H1 (cell line): ENCODE measurements at regions not wholly inside any gene's neighbourhood (a gene's known extent, or its start where the extent isn't known, plus 50 kb on each side); places are given as distances from the start of the nearest gene placed in this dataset.

Experiments
- CTCF ChIA-PET: fragments of 300-600 bp; sonication (Branson Sonifier 250); formaldehyde crosslinking; loops from one replicate; lab custom pipeline; 2021; ENCODE audit not compliant: partially characterized antibody; lab: Charles Lee
- POLR2A ChIA-PET: fragments of 300-600 bp; sonication (Branson Sonifier 250); formaldehyde crosslinking; loops from one replicate; lab custom pipeline; 2021; ENCODE audit warnings: inconsistent platforms; ENCODE audit not compliant: partially characterized antibody; lab: Charles Lee
- DNase-seq, 2 experiments: peaks; one replicate each; pipeline versions ENCODE4 v3.0.0 to v3.0.0-alpha.2; 2010 to 2022; ENCODE audit warnings: low spot score in 2 of 2, low read depth in 1 of 2, mixed read lengths in 1 of 2
- FAIRE-seq: peaks from 2 replicates; lab custom pipeline; 2011; peaks lifted over from hg19 to GRCh38; lab: Jason Lieb, UNC
- H2AFZ ChIP-seq: 2 replicates; pipeline ENCODE4 v1.8.1; 2012; ENCODE audit warnings: low read length, inconsistent platforms
- H2AK5ac ChIP-seq: 2 replicates; pipeline ENCODE4 v1.6.1; 2013; ENCODE audit warnings: low read depth, low read length
- H2BK120ac ChIP-seq: replicated peaks from 2 replicates; pipeline ENCODE3; 2013; ENCODE audit warnings: low read depth, low read length, inconsistent platforms
- H2BK12ac ChIP-seq: 2 replicates; pipeline ENCODE4 v1.6.1; 2013; ENCODE audit warnings: low read depth, low read length
- H2BK15ac ChIP-seq: 2 replicates; pipeline ENCODE4 v1.6.1; 2013; ENCODE audit warnings: low read length
- H2BK20ac ChIP-seq: 2 replicates; pipeline ENCODE4 v1.6.1; 2013; ENCODE audit warnings: low read length
- H2BK5ac ChIP-seq: 2 replicates; pipeline ENCODE4 v1.6.1; 2013; ENCODE audit warnings: low read depth, low read length
- H3K14ac ChIP-seq: 2 replicates; pipeline ENCODE4 v1.6.1; 2013; ENCODE audit warnings: inconsistent platforms; ENCODE audit not compliant: insufficient read length
- H3K18ac ChIP-seq: 2 replicates; pipeline ENCODE4 v1.6.1; 2013; ENCODE audit warnings: low read length; ENCODE audit errors: extremely low read depth
- H3K23ac ChIP-seq: 2 replicates; pipeline ENCODE4 v1.6.1; 2013; ENCODE audit warnings: inconsistent platforms; ENCODE audit not compliant: insufficient read length
- H3K23me2 ChIP-seq: 2 replicates; pipeline ENCODE4 v1.6.1; 2013; ENCODE audit warnings: low read depth, low read length
- H3K27ac ChIP-seq: 2 replicates; pipeline ENCODE4 v1.6.1; 2011; ENCODE audit warnings: low read depth, low read length, inconsistent platforms
- H3K27me3 ChIP-seq, 4 experiments: replicated peaks in 1 of 4; 1 replicate in 1 of 4; 2 replicates in 3 of 4; pipeline versions ENCODE4 v1.6.1 to v1.8.1; 2011 to 2013; ENCODE audit warnings: low read length in 3 of 4, mild to moderate bottlenecking in 3 of 4, inconsistent platforms in 2 of 4, mixed read lengths in 2 of 4, moderate library complexity in 1 of 4; ENCODE audit not compliant: control insufficient read depth in 3 of 4, insufficient read depth in 3 of 4; ENCODE audit errors: extremely low read depth in 1 of 4
- H3K36me3 ChIP-seq, 4 experiments: 2 replicates each; pipeline versions ENCODE4 v1.6.1 to v1.8.1; 2011 to 2013; ENCODE audit warnings: mild to moderate bottlenecking in 4 of 4, low read length in 3 of 4, moderate library complexity in 2 of 4, control low read depth in 1 of 4, inconsistent platforms in 1 of 4; ENCODE audit not compliant: insufficient read depth in 4 of 4, control insufficient read depth in 2 of 4
- H3K4ac ChIP-seq: replicated peaks from 2 replicates; pipeline ENCODE3; 2013; ENCODE audit warnings: low read length, low read depth, mixed read lengths, inconsistent platforms; ENCODE audit not compliant: insufficient read length
- H3K4me1 ChIP-seq, 4 experiments: replicated peaks in 1 of 4; 1 replicate in 1 of 4; 2 replicates in 3 of 4; pipeline versions ENCODE4 v1.6.1 to v1.8.1; 2011 to 2013; ENCODE audit warnings: low read length in 3 of 4, inconsistent platforms in 2 of 4, mixed read lengths in 1 of 4; ENCODE audit not compliant: insufficient read depth in 4 of 4, control insufficient read depth in 3 of 4
- H3K4me2 ChIP-seq, 2 experiments: 2 replicates each; pipeline versions ENCODE4 v1.6.1 to v1.8.1; 2011 to 2013; ENCODE audit warnings: low read depth in 2 of 2, low read length in 2 of 2, control low read depth in 1 of 2, inconsistent platforms in 1 of 2, mild to moderate bottlenecking in 1 of 2; ENCODE audit not compliant: insufficient read depth in 1 of 2
- H3K4me3 ChIP-seq, 4 experiments: fragments of 200-600, 300-600 bp in 1 of 4; sonication (generic), shearing (Covaris generic), sonication (Bioruptor Twin) in 1 of 4; 2 replicates each; pipeline versions ENCODE4 v1.5.1 to v1.8.1; 2011 to 2016; ENCODE audit warnings: low read length in 4 of 4, low read depth in 3 of 4, control low read depth in 2 of 4, inconsistent platforms in 2 of 4, mild to moderate bottlenecking in 2 of 4, mixed read lengths in 1 of 4, moderate library complexity in 1 of 4; ENCODE audit not compliant: insufficient read depth in 2 of 4; ENCODE audit errors: extremely low read depth in 1 of 4
- H3K56ac ChIP-seq: replicated peaks from 2 replicates; pipeline ENCODE3; 2013; ENCODE audit warnings: low read depth, mild to moderate bottlenecking, mixed read lengths, low read length, inconsistent platforms; ENCODE audit not compliant: insufficient read length
- H3K79me1 ChIP-seq: 2 replicates; pipeline ENCODE4 v1.6.1; 2013; ENCODE audit warnings: low read depth, low read length, control low read depth
- H3K79me2 ChIP-seq, 2 experiments: 2 replicates each; pipeline versions ENCODE4 v1.6.1 to v1.8.1; 2012 to 2013; ENCODE audit warnings: low read length in 2 of 2, mild to moderate bottlenecking in 2 of 2, inconsistent platforms in 1 of 2; ENCODE audit not compliant: insufficient read depth in 2 of 2, control insufficient read depth in 1 of 2
- H3K9ac ChIP-seq, 4 experiments: replicated peaks in 1 of 4; 1 replicate in 1 of 4; 2 replicates in 3 of 4; pipeline versions ENCODE4 v1.6.1 to v1.8.1; 2011 to 2013; ENCODE audit warnings: low read depth in 3 of 4, low read length in 3 of 4, control low read depth in 2 of 4, mild to moderate bottlenecking in 2 of 4, moderate library complexity in 2 of 4, inconsistent platforms in 1 of 4; ENCODE audit errors: extremely low read depth in 1 of 4
- H3K9me3 ChIP-seq, 2 experiments: 2 replicates each; pipeline versions ENCODE4 v1.6.1 to v1.8.1; 2012 to 2013; ENCODE audit warnings: mild to moderate bottlenecking in 2 of 2, moderate library complexity in 2 of 2, control low read depth in 1 of 2, inconsistent platforms in 1 of 2, low read depth in 1 of 2, low read length in 1 of 2, mixed read lengths in 1 of 2; ENCODE audit not compliant: insufficient read depth in 2 of 2
- H4K20me1 ChIP-seq, 2 experiments: replicated peaks in 1 of 2; 2 replicates each; pipeline versions ENCODE3 to v1.8.1; 2011 to 2013; ENCODE audit warnings: inconsistent platforms in 2 of 2, low read length in 2 of 2, mild to moderate bottlenecking in 1 of 2; ENCODE audit not compliant: insufficient read depth in 2 of 2, control insufficient read depth in 1 of 2
- H4K5ac ChIP-seq: 2 replicates; pipeline ENCODE4 v1.6.1; 2013; ENCODE audit warnings: low read length, low read depth, mixed read lengths, inconsistent platforms; ENCODE audit not compliant: insufficient read length
- H4K8ac ChIP-seq: 2 replicates; pipeline ENCODE4 v1.8.0; 2013; ENCODE audit warnings: mild to moderate bottlenecking, moderate library complexity, low read length, inconsistent platforms; ENCODE audit not compliant: insufficient read depth; ENCODE audit errors: extremely low read depth
- H4K91ac ChIP-seq: replicated peaks from 2 replicates; pipeline ENCODE3; 2013; ENCODE audit warnings: low read length, mixed read lengths, inconsistent platforms; ENCODE audit not compliant: insufficient read length
- ATF3 ChIP-seq: IDR thresholded peaks from 2 replicates; pipeline ENCODE4 v1.6.1; 2011; ENCODE audit warnings: low read depth, mild to moderate bottlenecking, low read length; ENCODE audit not compliant: insufficient read depth
- SIX5 ChIP-seq: IDR thresholded peaks from 2 replicates; pipeline ENCODE4 v1.6.1; 2011; ENCODE audit warnings: mild to moderate bottlenecking, low read depth, low read length
- SP1 ChIP-seq: IDR thresholded peaks from 2 replicates; pipeline ENCODE4 v1.6.1; 2011; ENCODE audit warnings: low read depth, low read length
- WGBS, 2 experiments: shearing (Covaris generic) in 1 of 2; methylation state at CpG; one replicate each; pipeline versions ENCODE4 v1.1.6 to v1.1.7; 2013 to 2015; ENCODE audit warnings: low lambda C conversion rate in 2 of 2, mixed read lengths in 2 of 2, inconsistent platforms in 1 of 2, low coverage in 1 of 2, missing lambda C conversion rate in 1 of 2; ENCODE audit not compliant: insufficient replicate concordance in 2 of 2, insufficient coverage in 1 of 2, insufficient read length in 1 of 2; ENCODE audit errors: extremely low coverage in 1 of 2, missing lambda C conversion rate in 1 of 2; 5-methylcytosine and 5-hydroxymethylcytosine counted together

GRCh38 chr14:71220462-71220861 lies 313.2 kb downstream of the PCNX1 start:
- Histone ChIP-seq H3K9ac (no peak overlapping the region), H3K23ac (no peak overlapping the region), H3K18ac (no peak overlapping the region), H2AK5ac (no peak overlapping the region), H3K14ac (no peak overlapping the region), H3K79me1 (no peaks in the 10 kb centered on the region), H3K79me2 (no peaks in the 10 kb centered on the region), H2BK15ac (no peak overlapping the region), H3K56ac (no peak overlapping the region), H3K27ac (no peak overlapping the region), H2AFZ (no peak overlapping the region), H2BK5ac (no peak overlapping the region), H4K91ac (no peak overlapping the region), H3K27me3 (no peaks in the 10 kb centered on the region), H3K23me2 (no peaks in the 10 kb centered on the region; the same call in 1 of the 2 replicates), H3K4me3 (no peak overlapping the region), H3K9me3 (peaks cover 2 to 6% of the 10 kb centered on the region in 2 experiments; a peak in 2 of 4 replicates), H4K5ac (no peak overlapping the region), H4K8ac (no peak overlapping the region), H3K4ac (no peak overlapping the region), H2BK12ac (no peak overlapping the region), H3K36me3 (no peaks in the 10 kb centered on the region), H2BK20ac (no peak overlapping the region), H2BK120ac (no peak overlapping the region), H3K4me1 (peaks cover 0 to 4% (median under 1%) of the 10 kb centered on the region in 4 experiments; a peak in 2 of 7 replicates), H4K20me1 (no peaks in the 10 kb centered on the region), H3K4me2 (no peak overlapping the region)
- ChIA-PET CTCF (interaction anchor here (0.5 to 1.3 kb wide), 3 partner anchors 12 to 620 kb away, joined by 3 to 6 read pairs (median 4); no protein-coding TSS in a partner anchor), POLR2A (no interaction called here)
- FAIRE-seq (no peak), DNase-seq (no peak)
- 85% methylated on average over 4 of the region's 4 CpGs; no CpG with 5 or more reads in 1 of the 2 experiments for WGBS, 2 experiments
- TF ChIP-seq SP1 = no peak
- no peak for TF ChIP-seq ATF3
- TF ChIP-seq SIX5 = no peak
